ENCODE measurements at regions not wholly inside any gene's neighbourhood (a gene's known extent, or its start where the extent isn't known, plus 50 kb on each side); places are given as distances from the start of the nearest gene placed in this dataset.
A peak's percentile ranks its signal among the peaks of the same experiment; 100 is the strongest.

- no peak for ATAC-seq
Measured at GRCh38 chr3:168275662-168276061, 179.9 kb upstream of the GOLIM4 start.

- ATAC-seq: no peak
Measured at GRCh38 chr3:168273917-168274316, 178.2 kb upstream of the GOLIM4 start.

GRCh38 chr3:168273036-168273435 lies 177.3 kb upstream of the GOLIM4 start:
- ATAC-seq: no peak

- no peak for ATAC-seq
Measured at GRCh38 chr3:168272343-168272985, 176.7 kb upstream of the GOLIM4 start.

GRCh38 chr3:168271932-168272331 lies 176.2 kb upstream of the GOLIM4 start:
- ATAC-seq: no peak

- no peak for ATAC-seq
Measured at GRCh38 chr3:168269001-168269400, 173.3 kb upstream of the GOLIM4 start.

- ATAC-seq: no peak
Measured at GRCh38 chr3:168267179-168267578, 171.5 kb upstream of the GOLIM4 start.

GRCh38 chr3:168266335-168266734 lies 170.6 kb upstream of the GOLIM4 start:
- ATAC-seq: no peak

GRCh38 chr3:168262887-168263286 lies 167.2 kb upstream of the GOLIM4 start:
- ATAC-seq: no peak

- ATAC-seq: no peak
Measured at GRCh38 chr3:168260859-168261258, 165.1 kb upstream of the GOLIM4 start.

- no peak for ATAC-seq
Measured at GRCh38 chr3:168251371-168251770, 155.6 kb upstream of the GOLIM4 start.

GRCh38 chr3:168250415-168250861 lies 154.7 kb upstream of the GOLIM4 start:
- no peak for ATAC-seq

GRCh38 chr3:168249550-168250414 lies 154.1 kb upstream of the GOLIM4 start:
- peak; percentile 90 for ATAC-seq

GRCh38 chr3:168249205-168249549 lies 153.5 kb upstream of the GOLIM4 start:
- no peak for ATAC-seq

GRCh38 chr3:168248383-168249204 lies 152.9 kb upstream of the GOLIM4 start:
- peak; percentile 33 for ATAC-seq

- ATAC-seq: no peak
Measured at GRCh38 chr3:168241156-168241555, 145.4 kb upstream of the GOLIM4 start.

GRCh38 chr3:168239287-168239686 lies 143.6 kb upstream of the GOLIM4 start:
- no peak for ATAC-seq

- no peak for ATAC-seq
Measured at GRCh38 chr3:168233001-168233400, 137.3 kb upstream of the GOLIM4 start.

- no peak for ATAC-seq
Measured at GRCh38 chr3:168223085-168223484, 127.4 kb upstream of the GOLIM4 start.

GRCh38 chr3:168220556-168220955 lies 124.8 kb upstream of the GOLIM4 start:
- ATAC-seq: no peak

- no peak for ATAC-seq
Measured at GRCh38 chr3:168219530-168219929, 123.8 kb upstream of the GOLIM4 start.

GRCh38 chr3:168218600-168218999 lies 122.9 kb upstream of the GOLIM4 start:
- no peak for ATAC-seq

GRCh38 chr3:168216851-168217250 lies 121.1 kb upstream of the GOLIM4 start:
- ATAC-seq: no peak

Data from esophagus mucosa (tissue), 1 donor.